Mucosa of descending colon (tissue), 3 donors: ENCODE measurements at regions not wholly inside any gene's neighbourhood (a gene's known extent, or its start where the extent isn't known, plus 50 kb on each side); places are given as distances from the start of the nearest gene placed in this dataset.

Source experiments
- ATAC-seq: fragments of 200-7000 bp; cut with Tn5 transposase; one replicate; pipeline ENCODE4 v1.9.1; 2020; ENCODE audit warnings: mild to moderate bottlenecking, moderate library complexity
- DNase-seq, 3 donors: peaks; one replicate each; pipeline ENCODE4 v3.0.0-alpha.2; 2020
- H3K36me3 ChIP-seq: fragments of 200-600 bp; one replicate; pipeline ENCODE4 v1.8.0; 2021; ENCODE audit warnings: low read depth, mild to moderate bottlenecking
- H3K4me1 ChIP-seq: fragments of 200-600 bp; one replicate; pipeline ENCODE4 v1.8.0; 2021; ENCODE audit warnings: low read depth, mild to moderate bottlenecking
- H3K4me3 ChIP-seq: fragments of 200-600 bp; one replicate; pipeline ENCODE4 v1.8.0; 2021; ENCODE audit warnings: mild to moderate bottlenecking
- H3K9me3 ChIP-seq: fragments of 200-600 bp; one replicate; pipeline ENCODE4 v1.8.0; 2021; ENCODE audit warnings: mild to moderate bottlenecking
- CTCF ChIP-seq: fragments of 200-600 bp; IDR thresholded peaks from one replicate; pipeline ENCODE4 v1.8.0; 2022; ENCODE audit warnings: antibody characterized with exemption, mild to moderate bottlenecking
- intact Hi-C, 2 donors: fragments of 100-400 bp; cut with DNase I in 1 of 2; cut with micrococcal nuclease in 1 of 2; formaldehyde crosslinking; loops; one replicate each; pipeline versions ENCODE4 v1.11.0 to v1.11.1; 2022; cut with DNase I, micrococcal nuclease
- donor health status: DM: no; HTN: no; CAD: no; lungs with moderate emphysema.
- donor health status: DM: no; HTN: no; CAD: no.
- donor health status: DM: no; HTN: yes; CAD: no.

- no peak for TF ChIP-seq CTCF
- intact Hi-C loops: no loop called here
Measured at GRCh38 chr2:241996100-241996499, 126.6 kb downstream of the RTP5 start.

GRCh38 chr2:241997017-241997416 lies 127.5 kb downstream of the RTP5 start:
- H3K36me3 ChIP-seq: no peaks in the 10 kb centered on the region
- no peak for TF ChIP-seq CTCF
- intact Hi-C loops: no loop called here
- no peaks in the 10 kb centered on the region for H3K9me3 ChIP-seq
- DNase-seq (no peak), ATAC-seq (no peak)
- H3K4me1 ChIP-seq: no peaks in the 10 kb centered on the region
- no peak overlapping the region for H3K4me3 ChIP-seq

More at GRCh38 chr2:241996100-241996499, 126.6 kb downstream of the RTP5 start:
- ATAC-seq: no peak
- Histone ChIP-seq H3K9me3 (no peaks in the 10 kb centered on the region), H3K36me3 (no peaks in the 10 kb centered on the region), H3K4me1 (no peaks in the 10 kb centered on the region), H3K4me3 (no peak overlapping the region)
- no peak for DNase-seq

- TF ChIP-seq CTCF: no peak
- intact Hi-C loops: no loop called here
- H3K4me1 ChIP-seq: no peaks in the 10 kb centered on the region
- DNase-seq (peak in 1 of 3 donors; percentile 14), ATAC-seq (no peak)
- H3K4me3 ChIP-seq: no peak overlapping the region
- H3K9me3 ChIP-seq: no peaks in the 10 kb centered on the region
- H3K36me3 ChIP-seq: no peaks in the 10 kb centered on the region
Measured at GRCh38 chr2:241999184-241999583, 129.7 kb downstream of the RTP5 start.

- no peak for DNase-seq
- H3K4me1 ChIP-seq: no peaks in the 10 kb centered on the region
- ATAC-seq: no peak
- no peaks in the 10 kb centered on the region for H3K9me3 ChIP-seq
- intact Hi-C loops: no loop called here
- no peaks in the 10 kb centered on the region for H3K36me3 ChIP-seq
- no peak for TF ChIP-seq CTCF
- no peak overlapping the region for H3K4me3 ChIP-seq
Measured at GRCh38 chr2:242001853-242002252, 132.3 kb downstream of the RTP5 start.

- Histone ChIP-seq H3K9me3 (no peaks in the 10 kb centered on the region), H3K4me1 (no peaks in the 10 kb centered on the region), H3K4me3 (no peak overlapping the region), H3K36me3 (no peaks in the 10 kb centered on the region)
- TF ChIP-seq CTCF: no peak
- no peak for DNase-seq
- ATAC-seq: no peak
- intact Hi-C loops: no loop called here
Measured at GRCh38 chr2:242002944-242003343, 133.4 kb downstream of the RTP5 start.

- DNase-seq: no peak
- ATAC-seq: no peak
Measured at GRCh38 chr2:242004223-242004901, 134.8 kb downstream of the RTP5 start.

More at GRCh38 chr2:242004223-242004901, 134.8 kb downstream of the RTP5 start:
- H3K4me1 ChIP-seq: no peaks in the 10 kb centered on the region
- H3K4me3 ChIP-seq: no peak overlapping the region
- no peak for TF ChIP-seq CTCF
- no peaks in the 10 kb centered on the region for H3K9me3 ChIP-seq
- no peaks in the 10 kb centered on the region for H3K36me3 ChIP-seq
- intact Hi-C loops: no loop called here
